Duodenal mucosa (tissue), 2 donors: ENCODE measurements at regions not wholly inside any gene's neighbourhood (a gene's known extent, or its start where the extent isn't known, plus 50 kb on each side); places are given as distances from the start of the nearest gene placed in this dataset.

ENCODE experiments used
- H3K27ac ChIP-seq: one replicate; pipeline ENCODE4 v1.7.0; 2013; ENCODE audit warnings: low read depth, low read length
- H3K27me3 ChIP-seq, 2 donors: one replicate each; pipeline ENCODE4 v1.7.0; 2013; ENCODE audit warnings: low read length in 2 of 2, control low read depth in 1 of 2; ENCODE audit not compliant: insufficient read depth in 2 of 2, control insufficient read depth in 1 of 2
- H3K36me3 ChIP-seq, 2 donors: one replicate each; pipeline ENCODE4 v1.7.0; 2013; ENCODE audit warnings: low read length in 2 of 2, control low read depth in 1 of 2; ENCODE audit not compliant: insufficient read depth in 2 of 2, control insufficient read depth in 1 of 2
- H3K4me1 ChIP-seq, 2 donors: one replicate each; pipeline ENCODE4 v1.7.0; 2013; ENCODE audit warnings: low read length in 2 of 2, control low read depth in 1 of 2; ENCODE audit not compliant: insufficient read depth in 2 of 2, control insufficient read depth in 1 of 2
- H3K4me3 ChIP-seq, 2 donors: one replicate each; pipeline ENCODE4 v1.7.0; 2013; ENCODE audit warnings: low read length in 2 of 2, low read depth in 1 of 2
- H3K9ac ChIP-seq, 2 donors: one replicate each; pipeline ENCODE4 v1.7.0; 2013; ENCODE audit warnings: low read length in 2 of 2, low read depth in 1 of 2
- H3K9me3 ChIP-seq, 2 donors: one replicate each; pipeline ENCODE4 v1.7.0; 2013; ENCODE audit warnings: low read length in 2 of 2, control low read depth in 1 of 2; ENCODE audit not compliant: control insufficient read depth in 1 of 2

GRCh38 chr12:98224584-98225221, 290.7 kb upstream of the TMPO start:
- Histone ChIP-seq H3K4me1 (peaks cover 22 to 38% of the 10 kb centered on the region in 2 donors), H3K9me3 (no peaks in the 10 kb centered on the region)

GRCh38 chr12:98227162-98227561, 288.2 kb upstream of the TMPO start:
- no peak overlapping the region for H3K9ac ChIP-seq
- H3K4me3 ChIP-seq, result no peak overlapping the region
- H3K4me1 ChIP-seq, result peaks cover 18 to 30% of the 10 kb centered on the region in 2 donors
- H3K27ac ChIP-seq, result no peak overlapping the region
- no peaks in the 10 kb centered on the region for H3K9me3 ChIP-seq
- H3K36me3 ChIP-seq, result no peaks in the 10 kb centered on the region
- H3K27me3 ChIP-seq, result no peaks in the 10 kb centered on the region

More at GRCh38 chr12:98224584-98225221, 290.7 kb upstream of the TMPO start:
- Histone ChIP-seq H3K27ac (no peak overlapping the region), H3K4me3 (no peak overlapping the region), H3K36me3 (no peaks in the 10 kb centered on the region), H3K27me3 (no peaks in the 10 kb centered on the region), H3K9ac (no peak overlapping the region)

- Histone ChIP-seq H3K4me1 (peaks cover 12 to 15% of the 10 kb centered on the region in 2 donors), H3K36me3 (no peaks in the 10 kb centered on the region), H3K9ac (no peak overlapping the region), H3K9me3 (no peaks in the 10 kb centered on the region), H3K4me3 (no peak overlapping the region), H3K27me3 (no peaks in the 10 kb centered on the region), H3K27ac (no peak overlapping the region)
Observed at GRCh38 chr12:98228683-98229539, 286.5 kb upstream of the TMPO start.

DNA sequence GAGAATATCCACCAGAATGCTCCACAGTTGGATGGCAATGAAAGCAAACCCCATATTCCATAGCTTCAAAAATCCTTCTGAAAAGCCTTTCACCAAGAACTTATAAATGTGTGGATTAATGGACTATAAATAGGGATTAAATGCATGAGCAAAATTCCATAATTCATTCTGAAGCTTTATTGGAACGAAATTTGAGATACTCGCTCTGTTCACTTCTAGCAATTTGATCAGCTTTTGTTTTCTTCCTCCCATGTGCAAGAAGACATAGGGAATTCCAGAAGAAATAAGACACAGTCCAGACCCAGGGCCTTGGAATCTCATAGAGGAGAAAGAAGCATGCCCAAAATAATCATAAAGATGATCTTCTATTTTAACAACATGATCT, 285.9 kb upstream of the TMPO start:
- Histone ChIP-seq H3K27me3 (no peaks in the 10 kb centered on the region), H3K36me3 (no peaks in the 10 kb centered on the region), H3K9ac (no peak overlapping the region)

GRCh38 chr12:98232753-98233390, 282.5 kb upstream of the TMPO start:
- no peak overlapping the region for H3K4me3 ChIP-seq
- no peak overlapping the region for H3K9ac ChIP-seq
- peaks cover 0 to 3% of the 10 kb centered on the region in 2 donors for H3K4me1 ChIP-seq
- H3K9me3 ChIP-seq, result no peaks in the 10 kb centered on the region
- no peak overlapping the region for H3K27ac ChIP-seq
- no peaks in the 10 kb centered on the region for H3K36me3 ChIP-seq
- H3K27me3 ChIP-seq, result no peaks in the 10 kb centered on the region

More for the DNA sequence above, 285.9 kb upstream of the TMPO start:
- Histone ChIP-seq H3K4me1 (peaks cover 5 to 9% of the 10 kb centered on the region in 2 donors), H3K9me3 (no peaks in the 10 kb centered on the region), H3K27ac (no peak overlapping the region), H3K4me3 (no peak overlapping the region)

- Histone ChIP-seq H3K27me3 (no peaks in the 10 kb centered on the region), H3K36me3 (no peaks in the 10 kb centered on the region), H3K9ac (no peak overlapping the region), H3K4me3 (no peak overlapping the region), H3K27ac (no peak overlapping the region), H3K9me3 (no peaks in the 10 kb centered on the region), H3K4me1 (peaks cover 0 to 3% of the 10 kb centered on the region in 2 donors)
Observed at GRCh38 chr12:98235301-98235700, 280.1 kb upstream of the TMPO start.

DNA sequence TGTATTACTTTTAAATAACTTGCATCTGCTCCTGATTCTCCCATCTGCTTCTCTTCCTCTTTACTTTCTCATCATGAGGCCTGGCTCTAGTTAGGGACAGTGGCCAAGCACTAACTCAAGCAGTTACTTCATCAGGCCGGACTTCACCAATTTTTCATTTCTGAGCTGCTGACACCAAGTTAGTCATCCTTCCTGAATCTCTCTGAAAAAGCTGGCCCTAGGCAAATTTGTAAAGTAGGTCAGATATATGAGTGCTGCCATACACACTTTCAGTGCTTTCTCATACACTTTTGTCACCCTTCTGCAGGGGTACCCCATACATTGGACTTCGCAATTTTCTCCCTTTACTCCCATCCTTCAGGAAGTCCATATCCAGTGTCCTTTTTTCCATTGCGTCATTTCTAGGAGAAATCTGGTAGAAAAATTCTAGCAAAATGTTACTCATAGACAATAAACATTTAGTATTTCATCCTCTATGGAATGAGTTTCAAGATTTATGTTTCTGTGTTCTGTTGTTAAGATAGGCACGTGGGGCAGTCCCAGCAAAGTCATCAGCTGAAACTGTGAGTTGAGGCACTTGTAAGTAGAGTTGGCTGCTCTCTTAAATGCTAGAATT, 276.8 kb upstream of the TMPO start:
- H3K9me3 ChIP-seq, result no peaks in the 10 kb centered on the region
- no peaks in the 10 kb centered on the region for H3K27me3 ChIP-seq
- H3K9ac ChIP-seq, result no peak overlapping the region

GRCh38 chr12:98243190-98243589, 272.2 kb upstream of the TMPO start:
- H3K4me1 ChIP-seq, result no peaks in the 10 kb centered on the region
- H3K4me3 ChIP-seq, result no peak overlapping the region
- no peak overlapping the region for H3K27ac ChIP-seq
- no peak overlapping the region for H3K9ac ChIP-seq
- no peaks in the 10 kb centered on the region for H3K9me3 ChIP-seq
- H3K27me3 ChIP-seq, result no peaks in the 10 kb centered on the region
- no peaks in the 10 kb centered on the region for H3K36me3 ChIP-seq

More for the DNA sequence above, 276.8 kb upstream of the TMPO start:
- Histone ChIP-seq H3K27ac (no peak overlapping the region), H3K4me3 (no peak overlapping the region), H3K36me3 (no peaks in the 10 kb centered on the region), H3K4me1 (no peaks in the 10 kb centered on the region)

- H3K4me1 ChIP-seq, result no peaks in the 10 kb centered on the region
- H3K9me3 ChIP-seq, result no peaks in the 10 kb centered on the region
- H3K27ac ChIP-seq, result no peak overlapping the region
- no peak overlapping the region for H3K4me3 ChIP-seq
- no peaks in the 10 kb centered on the region for H3K27me3 ChIP-seq
- H3K9ac ChIP-seq, result no peak overlapping the region
- no peaks in the 10 kb centered on the region for H3K36me3 ChIP-seq
Observed at GRCh38 chr12:98244136-98244535, 271.3 kb upstream of the TMPO start.
